Right lobe of liver (tissue), 4 donors: ENCODE measurements at regions not wholly inside any gene's neighbourhood (a gene's known extent, or its start where the extent isn't known, plus 50 kb on each side); places are given as distances from the start of the nearest gene placed in this dataset.

ENCODE experiments used
- POLR2A ChIP-seq: fragments of 450-650 bp; IDR thresholded peaks from one replicate; pipeline ENCODE4 v1.6.1; 2017; ENCODE audit warnings: antibody characterized with exemption, mild to moderate bottlenecking
- TF ChIP-seq, protein P1 (sequence below), 4 donors: fragments of 200-600 bp in 3 of 4; fragments of 450-650 bp in 1 of 4; IDR thresholded peaks; one replicate each; pipeline versions ENCODE4 v1.5.1 to v1.8.0; 2016 to 2022; ENCODE audit warnings: antibody characterized with exemption in 4 of 4, mild to moderate bottlenecking in 2 of 4
- donor health status: DM: no; HTN: no; CAD: no.
- donor health status: DM: no; HTN: no; CAD: no.
- donor health status: DM: no; HTN: yes; CAD: no.

GRCh38 chr20:11714886-11715285, 202.8 kb upstream of the BTBD3 start:
- TF ChIP-seq, protein P1, sequence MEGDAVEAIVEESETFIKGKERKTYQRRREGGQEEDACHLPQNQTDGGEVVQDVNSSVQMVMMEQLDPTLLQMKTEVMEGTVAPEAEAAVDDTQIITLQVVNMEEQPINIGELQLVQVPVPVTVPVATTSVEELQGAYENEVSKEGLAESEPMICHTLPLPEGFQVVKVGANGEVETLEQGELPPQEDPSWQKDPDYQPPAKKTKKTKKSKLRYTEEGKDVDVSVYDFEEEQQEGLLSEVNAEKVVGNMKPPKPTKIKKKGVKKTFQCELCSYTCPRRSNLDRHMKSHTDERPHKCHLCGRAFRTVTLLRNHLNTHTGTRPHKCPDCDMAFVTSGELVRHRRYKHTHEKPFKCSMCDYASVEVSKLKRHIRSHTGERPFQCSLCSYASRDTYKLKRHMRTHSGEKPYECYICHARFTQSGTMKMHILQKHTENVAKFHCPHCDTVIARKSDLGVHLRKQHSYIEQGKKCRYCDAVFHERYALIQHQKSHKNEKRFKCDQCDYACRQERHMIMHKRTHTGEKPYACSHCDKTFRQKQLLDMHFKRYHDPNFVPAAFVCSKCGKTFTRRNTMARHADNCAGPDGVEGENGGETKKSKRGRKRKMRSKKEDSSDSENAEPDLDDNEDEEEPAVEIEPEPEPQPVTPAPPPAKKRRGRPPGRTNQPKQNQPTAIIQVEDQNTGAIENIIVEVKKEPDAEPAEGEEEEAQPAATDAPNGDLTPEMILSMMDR (IDR thresholded peaks at IDR 0.05) = no peak
- TF ChIP-seq POLR2A = no peak
